ENCODE measurements at regions not wholly inside any gene's neighbourhood (a gene's known extent, or its start where the extent isn't known, plus 50 kb on each side); places are given as distances from the start of the nearest gene placed in this dataset.

- TF ChIP-seq CTCF (IDR thresholded peaks at IDR 0.05 in 2 of 3, conservative IDR thresholded peaks at IDR 0.05 in 1 of 3; ENCODE audit: borderline replicate concordance in 1 of 3, insufficient read depth in 1 of 3, low read depth in 2 of 3, low read length in 2 of 3) (no peak), ZBTB33 (IDR thresholded peaks at IDR 0.05; ENCODE audit: extremely low read depth, insufficient replicate concordance, low read length) (no peak), ZNF274 (IDR thresholded peaks at IDR 0.05; ENCODE audit: low read depth, low read length) (no peak), POLR2A (IDR thresholded peaks at IDR 0.05; ENCODE audit: borderline replicate concordance, extremely low read depth, insufficient read depth, insufficient read length) (no peak), SP1 (IDR thresholded peaks at IDR 0.05; ENCODE audit: low read depth) (no peak), CEBPB (IDR thresholded peaks at IDR 0.05; ENCODE audit: low read depth) (no peak), ATF3 (IDR thresholded peaks at IDR 0.05) (no peak), SIN3A (IDR thresholded peaks at IDR 0.05; ENCODE audit: low read depth) (no peak)
These were observed 188.4 kb upstream of the CLNK start for GRCh38 chr4:10872833-10873517.
